Sigmoid colon (tissue), 4 donors: ENCODE measurements at regions not wholly inside any gene's neighbourhood (a gene's known extent, or its start where the extent isn't known, plus 50 kb on each side); places are given as distances from the start of the nearest gene placed in this dataset.
"Not testable (repeated sequence)": the region's sequence is repeated elsewhere in the genome, so short reads cannot be mapped to it uniquely, and the experiment has no call there.

Source experiments
- EP300 ChIP-seq, 4 donors: sonication (generic); formaldehyde crosslinking; IDR thresholded peaks; one replicate each; pipeline ENCODE4 v1.6.1; 2017; ENCODE audit warnings: antibody characterized with exemption in 4 of 4
- POLR2A ChIP-seq, 2 donors: fragments of 450-650 bp; IDR thresholded peaks; one replicate each; pipeline ENCODE4 v1.6.1; 2016; ENCODE audit warnings: antibody characterized with exemption in 2 of 2, mild to moderate bottlenecking in 2 of 2, moderate library complexity in 2 of 2
- TF ChIP-seq, protein P1 (sequence below), 4 experiments: fragments of 450-650 bp in 3 of 4; fragments of 200-600 bp in 1 of 4; IDR thresholded peaks; one replicate each; pipeline ENCODE4 v1.5.1; 2016 to 2019; ENCODE audit warnings: antibody characterized with exemption in 4 of 4, mild to moderate bottlenecking in 3 of 4, moderate library complexity in 2 of 4

- TF ChIP-seq POLR2A, EP300 (IDR thresholded peaks at IDR 0.05): not testable (repeated sequence)
- TF ChIP-seq, protein P1, sequence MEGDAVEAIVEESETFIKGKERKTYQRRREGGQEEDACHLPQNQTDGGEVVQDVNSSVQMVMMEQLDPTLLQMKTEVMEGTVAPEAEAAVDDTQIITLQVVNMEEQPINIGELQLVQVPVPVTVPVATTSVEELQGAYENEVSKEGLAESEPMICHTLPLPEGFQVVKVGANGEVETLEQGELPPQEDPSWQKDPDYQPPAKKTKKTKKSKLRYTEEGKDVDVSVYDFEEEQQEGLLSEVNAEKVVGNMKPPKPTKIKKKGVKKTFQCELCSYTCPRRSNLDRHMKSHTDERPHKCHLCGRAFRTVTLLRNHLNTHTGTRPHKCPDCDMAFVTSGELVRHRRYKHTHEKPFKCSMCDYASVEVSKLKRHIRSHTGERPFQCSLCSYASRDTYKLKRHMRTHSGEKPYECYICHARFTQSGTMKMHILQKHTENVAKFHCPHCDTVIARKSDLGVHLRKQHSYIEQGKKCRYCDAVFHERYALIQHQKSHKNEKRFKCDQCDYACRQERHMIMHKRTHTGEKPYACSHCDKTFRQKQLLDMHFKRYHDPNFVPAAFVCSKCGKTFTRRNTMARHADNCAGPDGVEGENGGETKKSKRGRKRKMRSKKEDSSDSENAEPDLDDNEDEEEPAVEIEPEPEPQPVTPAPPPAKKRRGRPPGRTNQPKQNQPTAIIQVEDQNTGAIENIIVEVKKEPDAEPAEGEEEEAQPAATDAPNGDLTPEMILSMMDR (IDR thresholded peaks at IDR 0.05) = not testable (repeated sequence)
These were observed 150.4 kb upstream of the ALDH3B2 start for GRCh38 chr11:67824861-67825260.
